HG03025 (cell line): ENCODE measurements at regions not wholly inside any gene's neighbourhood (a gene's known extent, or its start where the extent isn't known, plus 50 kb on each side); places are given as distances from the start of the nearest gene placed in this dataset.

Experiments
- ATAC-seq: cut with Tn5 transposase; IDR thresholded peaks from one replicate; pipeline ENCODE4 v1.9.1; 2021; ENCODE audit warnings: mild to moderate bottlenecking, moderate library complexity; ENCODE audit not compliant: unreplicated experiment, low FRiP score

DNA sequence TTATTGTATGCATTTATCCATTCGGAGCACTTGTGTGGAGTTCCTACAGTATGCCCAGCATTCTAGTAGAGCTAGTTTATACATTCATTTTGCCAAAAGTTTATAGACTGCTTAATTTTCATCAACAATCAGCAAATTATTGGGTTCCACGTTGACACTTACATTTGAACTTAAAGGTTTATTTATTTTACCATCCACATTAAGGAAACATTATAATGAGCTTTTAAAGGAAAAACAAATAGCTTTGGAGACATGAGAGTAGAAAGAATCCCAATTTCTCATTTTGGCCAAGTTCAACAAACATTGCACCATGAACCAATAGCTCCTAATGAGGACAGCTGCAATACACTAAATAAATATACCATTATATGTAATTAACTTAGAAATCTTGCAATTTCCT lies 501.2 kb upstream of the SMIM21 start:
- no peak for ATAC-seq

DNA sequence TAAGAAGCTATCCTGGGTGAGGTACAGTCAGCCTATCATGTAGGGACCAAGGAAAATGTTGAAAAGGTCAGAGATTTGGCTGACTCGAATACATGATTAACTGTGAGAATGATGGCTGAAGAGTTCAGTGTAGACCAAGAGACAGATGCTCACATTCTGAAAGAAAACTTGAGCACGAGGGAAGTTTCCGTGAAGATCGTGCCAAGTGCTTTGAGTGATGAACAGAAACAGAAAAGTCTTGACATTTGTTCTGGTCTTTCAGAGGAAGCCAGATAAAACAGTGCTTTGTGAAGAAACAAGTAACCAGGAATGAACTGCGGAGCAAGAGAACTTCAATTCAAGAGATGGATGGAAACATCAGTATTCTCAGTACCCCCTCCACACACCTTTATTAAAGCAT lies 500.3 kb upstream of the SMIM21 start:
- ATAC-seq, result no peak

DNA sequence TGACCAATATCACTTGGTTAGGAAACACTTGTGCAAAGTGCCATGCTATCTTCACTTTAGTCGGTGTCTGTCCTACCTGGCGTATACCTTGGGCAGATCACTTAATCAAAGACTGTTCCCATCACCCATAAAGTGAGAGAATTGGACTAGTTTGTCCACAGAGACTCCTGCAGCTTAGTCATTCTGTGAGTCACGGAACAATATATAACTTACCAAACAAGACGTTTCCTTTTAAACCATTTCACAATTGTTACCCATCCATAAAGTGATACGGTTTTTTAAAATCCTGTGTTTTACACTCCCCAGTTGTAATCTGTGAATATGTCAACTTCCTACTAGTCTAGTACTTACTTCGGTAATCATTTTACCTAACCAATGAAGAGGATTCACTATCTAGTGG lies 499.3 kb upstream of the SMIM21 start:
- no peak for ATAC-seq

DNA sequence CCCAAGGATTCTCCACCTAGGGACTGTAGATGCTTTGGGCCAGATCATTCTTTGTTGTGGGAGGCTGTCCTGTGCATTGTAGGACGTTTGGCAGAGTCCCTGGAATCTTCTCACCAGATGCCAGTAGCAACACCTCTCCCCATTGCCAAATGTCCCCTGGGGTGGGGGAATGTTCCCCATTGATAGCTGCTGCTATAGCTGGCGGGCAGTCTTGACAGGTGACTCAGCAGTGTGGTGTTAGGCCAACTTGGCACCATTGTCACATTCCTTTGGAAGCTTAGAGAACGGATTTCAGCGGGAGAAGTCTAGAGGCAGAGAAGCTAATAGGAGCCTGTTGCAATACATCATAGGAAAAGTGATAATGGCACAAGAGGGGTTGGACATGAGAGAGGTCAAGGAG lies 495.7 kb upstream of the SMIM21 start:
- ATAC-seq, result no peak

DNA sequence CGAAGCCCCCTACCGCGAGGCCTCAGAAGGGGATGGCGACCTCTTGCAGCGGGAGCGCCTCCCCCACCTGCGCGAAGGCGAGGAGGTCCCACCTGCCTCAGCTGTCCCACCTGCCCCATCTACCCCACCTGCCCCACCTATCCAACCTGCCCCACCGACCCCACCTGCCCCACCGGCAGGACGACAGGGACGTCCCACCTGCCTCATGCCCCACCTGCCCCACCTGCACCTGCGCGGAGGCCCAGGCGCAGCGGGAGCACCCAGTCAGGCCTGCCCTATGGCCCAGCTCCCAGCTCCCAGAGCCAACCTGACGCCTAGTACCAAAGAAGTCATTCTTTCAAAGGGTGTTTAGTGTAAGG lies 489.1 kb upstream of the SMIM21 start:
- ATAC-seq, result no peak

DNA sequence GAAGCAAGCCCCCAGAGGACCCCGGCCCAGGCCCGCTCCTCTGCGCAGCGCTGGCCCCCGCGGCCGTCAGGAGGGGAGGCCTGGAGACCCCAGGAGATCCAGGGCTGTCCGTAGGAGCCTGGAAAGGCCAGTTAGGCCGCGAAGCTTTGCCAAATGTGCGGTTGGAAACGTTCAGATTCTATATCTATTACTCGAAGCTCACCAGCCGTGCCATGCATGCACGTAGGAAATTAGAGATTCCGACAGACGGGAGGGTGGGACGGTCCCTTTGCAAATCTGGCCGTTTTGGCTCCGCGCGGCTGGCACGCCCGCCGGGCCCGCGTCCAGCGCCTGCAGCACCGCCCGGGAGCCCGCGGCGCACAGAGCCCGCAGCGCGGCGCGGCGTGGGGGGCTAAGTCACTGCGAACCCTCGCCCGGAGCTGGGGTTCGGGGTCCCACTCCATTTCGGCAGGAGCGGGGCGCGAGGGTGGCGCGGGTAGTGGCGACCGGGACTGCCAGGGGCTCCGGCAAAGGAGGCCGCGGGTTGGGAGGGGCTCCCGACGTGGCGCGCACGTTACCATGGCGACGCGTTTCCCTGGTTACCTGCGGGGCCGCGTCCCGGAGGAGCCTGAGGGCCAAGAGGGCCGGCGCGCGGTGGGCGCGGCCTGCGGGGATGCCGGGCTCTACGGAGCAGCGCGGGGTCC lies 488.6 kb upstream of the SMIM21 start:
- ATAC-seq, result no peak

DNA sequence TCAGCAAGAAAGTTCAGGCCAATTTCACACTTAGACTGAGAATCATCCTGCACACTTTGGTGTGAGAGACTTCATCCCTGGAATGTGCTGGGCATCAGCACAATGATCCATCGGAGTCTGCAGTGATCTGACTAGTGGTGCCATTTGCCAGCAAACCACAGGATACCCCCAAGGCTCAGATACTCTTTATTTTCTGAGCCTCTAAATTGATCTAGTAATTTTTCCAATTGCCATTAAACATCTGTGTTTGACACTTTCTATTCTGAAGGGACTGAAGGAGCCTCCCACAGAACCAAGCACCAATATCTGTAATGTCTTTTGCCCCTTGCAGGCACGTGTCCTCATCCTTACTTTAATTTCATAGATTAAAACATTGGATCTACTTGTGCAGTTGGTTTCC lies 485.3 kb upstream of the SMIM21 start:
- no peak for ATAC-seq

DNA sequence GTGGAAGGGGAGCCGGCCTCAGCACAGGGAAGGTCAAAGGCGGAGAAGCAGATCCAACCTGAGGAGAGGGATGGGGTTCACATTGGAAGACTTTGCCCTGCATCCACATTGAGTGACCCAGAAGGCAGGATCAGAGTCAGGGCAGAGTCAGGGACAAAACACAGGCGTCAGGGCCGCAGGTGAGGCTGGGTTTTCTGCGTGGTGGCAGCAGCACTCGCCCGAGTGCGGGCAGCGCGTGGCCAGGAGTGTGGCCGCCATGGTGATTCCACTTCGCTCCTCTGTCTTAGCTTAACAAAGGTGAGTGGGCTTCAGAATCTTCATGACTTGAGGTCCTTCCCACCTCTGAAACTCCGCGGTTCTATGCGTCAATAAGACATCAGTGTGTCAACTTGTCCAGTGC lies 476.9 kb upstream of the SMIM21 start:
- no peak for ATAC-seq

DNA sequence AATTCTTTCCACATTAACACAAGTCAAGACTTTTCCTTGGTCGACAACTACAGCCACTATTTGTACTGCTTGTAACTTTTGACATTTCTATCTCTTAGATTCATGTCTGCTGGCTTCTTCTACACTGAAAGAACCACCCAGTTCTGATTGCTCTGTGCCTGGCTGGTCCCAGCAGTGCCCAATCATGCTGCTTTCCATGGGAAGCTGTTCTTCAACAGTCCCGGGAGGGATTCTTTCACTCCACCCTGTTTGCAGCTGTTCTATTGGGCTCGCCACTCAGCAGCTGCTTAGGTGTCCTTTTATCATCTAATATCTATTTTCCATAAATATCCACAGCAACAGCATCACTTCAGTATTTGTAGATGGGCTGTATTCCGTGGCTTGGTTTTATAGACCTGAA lies 471.1 kb upstream of the SMIM21 start:
- no peak for ATAC-seq

DNA sequence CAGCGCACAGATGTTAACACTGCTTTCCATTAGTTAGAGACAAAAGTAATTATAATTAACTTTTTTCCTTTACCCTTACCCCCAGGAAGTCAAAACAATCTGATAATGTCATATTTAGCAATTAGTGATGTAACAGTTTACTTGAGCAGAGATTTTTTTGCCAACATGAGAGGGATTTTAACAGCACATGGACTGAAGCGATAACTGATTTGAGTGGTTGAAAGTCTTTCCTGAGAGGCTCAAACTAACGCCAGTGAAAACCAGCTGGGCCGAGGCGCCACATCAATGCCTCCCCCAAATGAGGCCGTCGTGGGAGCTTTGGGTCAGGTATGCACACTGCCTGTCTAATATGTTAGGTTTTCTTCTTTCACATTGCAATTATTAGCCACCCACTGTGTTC lies 469.9 kb upstream of the SMIM21 start:
- no peak for ATAC-seq

DNA sequence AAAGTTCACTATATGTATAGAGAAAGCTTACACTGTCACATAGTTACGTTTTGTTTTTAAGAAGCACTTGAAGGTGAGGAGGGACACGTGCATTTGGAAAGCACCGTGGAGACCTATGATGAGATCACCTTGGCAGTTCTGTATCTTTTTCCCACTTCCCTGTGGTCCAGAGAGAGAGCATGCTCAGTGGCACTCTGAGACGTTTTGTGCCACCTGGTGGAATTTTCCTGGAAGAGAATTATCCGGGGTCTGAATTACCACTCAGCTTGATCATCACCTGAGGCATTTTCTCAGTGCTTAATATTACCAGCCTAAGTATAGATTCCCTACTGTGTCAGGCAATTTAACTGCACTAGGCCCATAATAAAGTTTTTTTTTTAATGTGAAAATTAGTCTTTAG lies 469.4 kb upstream of the SMIM21 start:
- no peak for ATAC-seq

DNA sequence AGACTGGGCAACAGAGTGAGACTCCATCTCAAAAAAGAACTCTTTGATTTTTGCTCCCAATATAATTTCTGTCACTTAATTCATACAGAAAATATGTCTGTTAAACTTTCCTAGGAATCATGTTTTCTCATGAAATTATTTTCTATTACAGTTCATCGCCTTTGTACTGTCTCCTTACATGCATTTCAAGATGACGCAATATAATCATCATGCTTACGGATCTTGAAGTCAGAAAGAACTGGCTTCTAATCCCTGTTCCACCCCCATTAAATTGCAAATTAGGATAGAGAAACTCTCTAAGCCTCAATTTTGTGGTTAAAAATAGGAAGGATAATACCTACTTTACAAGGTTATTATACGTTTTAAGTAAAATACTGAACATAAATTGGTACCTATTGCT lies 467.6 kb upstream of the SMIM21 start:
- ATAC-seq, result no peak

DNA sequence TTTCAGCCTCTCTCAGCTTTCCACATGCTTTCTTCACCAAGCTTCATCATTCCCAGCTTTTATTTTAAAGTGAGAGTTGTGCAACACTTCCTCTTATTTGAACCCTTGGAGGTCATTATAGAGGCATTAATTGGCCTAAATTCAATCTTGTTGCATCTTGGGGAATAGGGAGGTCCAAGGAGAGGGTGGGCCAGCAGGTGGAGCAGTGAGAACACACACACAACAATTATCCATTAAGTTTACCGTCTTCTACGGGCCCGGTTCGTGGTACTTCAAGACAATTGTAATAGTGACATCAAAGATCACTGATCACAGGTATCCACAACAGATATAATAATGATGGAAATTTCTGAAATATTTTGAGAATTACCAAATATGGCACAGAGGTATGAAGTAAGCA lies 457.2 kb upstream of the SMIM21 start:
- ATAC-seq, result no peak

DNA sequence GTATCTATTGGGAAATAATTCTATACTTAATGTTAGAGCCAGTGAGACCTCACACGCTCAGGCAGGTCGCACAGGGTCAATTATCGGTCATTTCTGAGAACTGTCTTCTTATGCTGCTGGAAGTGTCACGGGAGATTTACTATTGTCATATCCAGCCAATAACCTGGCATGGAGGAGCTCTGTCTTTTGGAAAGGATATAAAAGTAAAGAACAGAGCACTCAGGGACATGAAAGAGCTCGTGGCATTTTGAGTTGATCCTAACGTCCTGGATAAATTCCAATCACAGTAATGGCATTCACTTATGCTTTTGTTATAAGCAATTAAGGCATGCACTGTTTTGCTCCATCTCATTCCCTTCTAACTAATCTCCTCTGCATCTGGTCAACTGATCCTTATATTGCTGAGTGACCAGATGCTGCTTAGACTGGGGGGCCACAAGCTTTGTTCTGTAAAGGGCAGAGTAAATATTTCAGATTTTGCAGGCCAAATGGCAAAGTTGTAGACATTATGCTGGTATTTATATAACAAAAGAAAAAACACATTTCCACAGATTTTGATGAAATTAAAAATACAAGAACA lies 453.5 kb upstream of the SMIM21 start:
- no peak for ATAC-seq

DNA sequence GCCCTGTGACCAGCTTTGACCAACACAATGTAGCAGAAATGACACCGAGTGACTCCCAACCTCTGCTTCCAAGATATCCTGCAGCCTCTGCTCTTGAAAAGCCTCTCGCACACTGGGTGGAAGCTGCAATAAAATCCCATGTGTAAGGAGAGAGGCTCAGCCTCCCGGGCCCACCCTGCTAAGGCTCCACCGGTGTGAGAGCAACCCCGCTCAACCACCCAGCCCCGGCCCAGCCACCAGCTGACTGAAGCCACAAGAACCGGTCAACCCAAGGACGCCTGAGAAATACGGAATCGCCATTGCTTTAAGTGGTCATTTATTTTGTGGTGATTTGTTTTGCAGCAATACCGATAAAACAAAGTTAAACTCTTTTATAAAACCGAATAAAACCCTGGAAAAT lies 452.8 kb upstream of the SMIM21 start:
- no peak for ATAC-seq

DNA sequence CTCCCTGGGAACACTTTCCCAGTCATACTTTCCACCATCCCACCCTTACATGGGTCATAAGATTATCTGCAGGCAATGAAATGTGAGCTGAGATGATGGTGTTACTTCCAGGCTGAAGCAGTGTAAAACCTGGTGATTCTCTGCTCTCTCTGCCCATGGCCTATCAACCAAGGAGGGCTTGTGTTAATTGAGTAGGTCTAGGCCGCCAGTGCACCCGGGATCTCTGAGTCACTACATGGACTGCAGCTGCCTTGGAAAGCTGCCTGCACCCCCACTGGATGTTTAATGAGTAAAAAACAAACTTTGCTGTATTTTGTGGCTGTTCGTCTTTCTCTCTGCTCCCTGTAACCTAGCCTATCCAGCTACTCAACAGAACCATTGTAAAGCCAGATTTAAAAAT lies 451.7 kb upstream of the SMIM21 start:
- no peak for ATAC-seq

DNA sequence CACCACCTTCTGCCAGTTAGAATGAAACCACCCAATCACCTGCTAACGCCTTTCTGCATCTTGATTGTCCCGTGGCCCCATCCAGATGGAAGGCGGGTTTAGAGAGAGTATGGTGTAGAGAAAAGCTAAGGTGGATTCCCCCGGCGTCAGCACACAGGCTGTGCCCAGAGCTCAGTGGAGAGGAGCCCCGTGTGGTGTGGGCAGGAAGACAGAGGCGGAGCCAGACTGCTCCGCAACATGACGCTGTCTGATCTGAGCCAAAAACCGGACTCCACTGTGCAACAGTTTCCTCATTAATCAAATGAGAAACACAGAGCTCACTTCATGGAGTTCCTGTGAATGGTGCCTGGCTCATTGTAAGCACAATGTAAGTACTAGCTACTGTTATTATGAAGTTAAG lies 448.1 kb upstream of the SMIM21 start:
- no peak for ATAC-seq

DNA sequence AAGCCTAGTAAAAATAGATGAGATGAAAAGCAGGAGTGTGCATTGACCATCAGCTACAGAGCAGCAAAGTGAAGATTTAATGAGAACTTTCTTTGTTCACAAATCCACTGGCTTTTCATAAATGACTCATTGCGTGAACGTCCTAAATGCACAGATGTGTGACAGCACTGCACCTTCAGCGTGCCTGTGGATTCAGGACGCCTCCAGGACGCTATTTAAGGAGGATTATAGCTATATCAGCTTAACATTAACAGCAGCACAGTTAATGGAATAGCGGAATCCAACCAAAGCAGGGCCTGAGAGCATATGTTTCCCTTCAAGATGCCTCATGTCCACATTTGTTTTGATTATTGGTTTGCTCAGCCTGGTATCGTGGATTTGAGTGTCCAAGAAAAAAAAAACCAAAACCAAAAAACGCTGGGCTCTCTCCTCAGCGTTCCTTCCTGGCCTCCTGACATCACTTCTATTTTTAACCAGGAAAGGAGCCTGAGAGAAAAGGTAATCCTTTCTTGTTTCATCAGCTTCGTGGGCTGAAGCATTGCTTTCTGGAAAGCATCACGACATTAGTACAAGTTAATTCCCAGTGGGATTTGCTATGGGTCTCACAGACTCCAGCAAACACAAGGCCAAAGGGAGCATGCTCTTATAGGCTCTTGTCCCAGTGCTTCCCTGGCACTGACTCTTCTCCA lies 447.0 kb upstream of the SMIM21 start:
- no peak for ATAC-seq

DNA sequence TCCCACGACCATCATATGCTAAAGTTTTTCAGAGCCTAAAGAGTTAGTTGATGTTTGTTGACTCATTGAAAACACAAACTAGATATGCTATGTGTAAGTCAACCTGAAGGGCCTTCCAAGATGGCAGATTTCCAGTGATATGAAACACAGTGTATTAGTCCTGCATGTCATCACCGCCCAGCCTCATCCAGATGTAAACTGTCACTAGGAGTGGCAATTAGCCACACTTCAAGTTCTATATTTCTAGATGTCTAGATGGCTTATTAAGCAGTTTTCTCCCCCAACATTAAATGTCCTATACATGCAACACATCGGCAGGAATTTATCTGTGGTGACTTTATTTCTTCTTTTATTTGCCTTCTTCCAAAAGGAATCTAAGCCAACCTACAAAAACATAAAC lies 444.1 kb upstream of the SMIM21 start:
- no peak for ATAC-seq

DNA sequence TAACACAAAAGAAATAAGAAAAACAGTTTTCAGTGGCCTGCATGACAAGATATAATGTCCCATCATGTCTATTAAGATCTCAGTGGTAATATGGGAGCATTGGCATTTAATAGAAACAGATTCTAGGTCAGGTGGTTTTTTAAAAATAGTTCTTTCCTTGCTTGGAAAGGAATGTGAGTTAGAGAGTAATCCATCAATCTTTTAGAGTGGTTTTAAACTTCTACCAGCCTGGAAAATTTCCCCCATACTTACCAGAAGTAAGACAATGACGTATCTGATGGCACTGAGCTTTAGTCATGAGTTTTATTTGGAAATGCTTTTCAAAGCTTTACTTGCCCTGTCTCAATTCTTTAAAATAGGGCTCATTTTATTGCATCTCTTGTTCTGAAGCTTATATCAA lies 441.7 kb upstream of the SMIM21 start:
- ATAC-seq, result no peak

DNA sequence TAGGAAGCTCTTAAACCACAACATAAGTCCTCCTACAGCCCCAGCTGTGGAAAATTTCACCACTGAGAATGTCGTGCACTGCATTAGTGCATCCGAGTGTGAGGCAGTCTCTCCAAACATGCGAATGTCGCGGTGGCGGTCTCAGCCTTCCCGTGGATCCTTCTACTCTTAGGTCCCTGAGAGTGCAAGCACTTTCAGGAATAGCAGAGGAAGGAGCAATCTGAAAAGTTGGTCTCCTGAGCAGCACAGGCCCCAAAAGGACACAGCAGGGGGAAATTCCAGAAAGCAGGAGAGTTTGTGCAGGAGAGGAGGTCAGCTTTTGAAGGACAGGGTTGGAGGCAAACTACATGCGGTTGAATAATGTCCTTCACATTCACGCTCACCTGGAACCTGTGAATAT lies 440.5 kb upstream of the SMIM21 start:
- no peak for ATAC-seq

DNA sequence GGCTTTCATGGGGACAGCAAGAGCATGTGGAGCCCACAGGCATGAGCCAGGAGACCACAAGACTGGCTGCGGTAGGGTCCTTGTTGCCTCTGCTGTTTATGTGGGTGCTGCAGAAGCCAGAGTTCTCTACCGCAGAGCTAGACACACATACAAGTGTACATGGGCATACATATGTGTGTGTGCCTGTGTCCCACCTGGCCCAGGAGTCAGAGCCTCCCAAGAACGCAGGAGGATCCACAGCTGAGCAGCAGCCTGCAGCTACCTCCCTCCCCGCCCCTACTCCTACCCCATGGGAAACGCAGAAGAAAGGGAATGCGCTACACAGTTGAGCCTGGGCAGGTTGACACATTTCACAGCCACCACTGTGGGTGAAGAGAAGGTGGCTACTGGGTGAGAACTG lies 438.1 kb upstream of the SMIM21 start:
- ATAC-seq, result no peak
